Peyer's patch (tissue), 4 donors: ENCODE measurements at regions not wholly inside any gene's neighbourhood (a gene's known extent, or its start where the extent isn't known, plus 50 kb on each side); places are given as distances from the start of the nearest gene placed in this dataset.
"Not testable (repeated sequence)": the region's sequence is repeated elsewhere in the genome, so short reads cannot be mapped to it uniquely, and the experiment has no call there.

Experiments
- CTCF ChIP-seq, 6 experiments: fragments of 450-650 bp in 4 of 6; fragments of 200-600 bp in 2 of 6; sonication (generic) in 1 of 6; IDR thresholded peaks; one replicate each; pipeline ENCODE4 v1.5.1; 2017 to 2019; ENCODE audit warnings: antibody characterized with exemption in 6 of 6, mild to moderate bottlenecking in 3 of 6, moderate library complexity in 1 of 6
- POLR2A ChIP-seq, 2 donors: fragments of 450-650 bp; IDR thresholded peaks; one replicate each; pipeline ENCODE4 v1.5.1; 2017; ENCODE audit warnings: antibody characterized with exemption in 2 of 2, mild to moderate bottlenecking in 2 of 2, moderate library complexity in 2 of 2

GRCh38 chr6:115165912-115166311 lies 823.1 kb upstream of the HS3ST5 start:
- TF ChIP-seq CTCF, POLR2A (IDR thresholded peaks at IDR 0.05): not testable (repeated sequence)
